ENCODE measurements at regions not wholly inside any gene's neighbourhood (a gene's known extent, or its start where the extent isn't known, plus 50 kb on each side); places are given as distances from the start of the nearest gene placed in this dataset.
A peak's percentile ranks its signal among the peaks of the same experiment; 100 is the strongest.
"Not testable (repeated sequence)": the region's sequence is repeated elsewhere in the genome, so short reads cannot be mapped to it uniquely, and the experiment has no call there.

GRCh38 chr18:78487649-78488048 is 492.0 kb upstream of the SALL3 start:
- Mint-ChIP-seq H3K9me3 (peaks cover 19% of the 10 kb centered on the region), H3K4me3 (no peak overlapping the region), H3K27ac (no peak overlapping the region), H3K36me3 (ENCODE audit: low read depth) (no peaks in the 10 kb centered on the region), H3K27me3 (no peaks in the 10 kb centered on the region), H3K4me1 (no peaks in the 10 kb centered on the region)
- ATAC-seq (no peak), DNase-seq (no peak)

- Mint-ChIP-seq H3K9me3 (peaks cover 19% of the 10 kb centered on the region), H3K4me1 (no peaks in the 10 kb centered on the region), H3K27me3 (no peaks in the 10 kb centered on the region), H3K4me3 (no peak overlapping the region), H3K27ac (no peak overlapping the region), H3K36me3 (ENCODE audit: low read depth) (peaks cover 2% of the 10 kb centered on the region)
- no peak for ATAC-seq
- no peak for DNase-seq
Measured at GRCh38 chr18:78492064-78492812, 487.4 kb upstream of the SALL3 start.

- Mint-ChIP-seq H3K27me3 (no peaks in the 10 kb centered on the region), H3K27ac (no peak overlapping the region), H3K4me3 (no peak overlapping the region), H3K9me3 (peaks cover 19% of the 10 kb centered on the region), H3K4me1 (no peaks in the 10 kb centered on the region), H3K36me3 (ENCODE audit: low read depth) (peaks cover 2% of the 10 kb centered on the region)
- DNase-seq (no peak), ATAC-seq (no peak)
Measured at GRCh38 chr18:78492813-78493371, 486.7 kb upstream of the SALL3 start.

GRCh38 chr18:78493490-78493889 is 486.1 kb upstream of the SALL3 start:
- not testable (repeated sequence) for ATAC-seq; H3K27ac Mint-ChIP-seq; H3K36me3 Mint-ChIP-seq (ENCODE audit: low read depth); H3K4me1 Mint-ChIP-seq; DNase-seq; H3K27me3 Mint-ChIP-seq; H3K4me3 Mint-ChIP-seq
- H3K9me3 Mint-ChIP-seq = peaks cover 15% of the 10 kb centered on the region

GRCh38 chr18:78494204-78495085 is 485.2 kb upstream of the SALL3 start:
- Mint-ChIP-seq H3K9me3 (peaks cover 12% of the 10 kb centered on the region), H3K27ac (peak overlapping the region; percentile 56), H3K36me3 (ENCODE audit: low read depth) (peaks cover 2% of the 10 kb centered on the region), H3K4me1 (no peaks in the 10 kb centered on the region), H3K27me3 (no peaks in the 10 kb centered on the region), H3K4me3 (no peak overlapping the region)
- ATAC-seq = no peak
- no peak for DNase-seq

GRCh38 chr18:78495550-78495949 is 484.1 kb upstream of the SALL3 start:
- H3K4me3 Mint-ChIP-seq = no peak overlapping the region
- ATAC-seq (no peak), DNase-seq (no peak)
- H3K36me3 Mint-ChIP-seq (ENCODE audit: low read depth) = peaks cover 2% of the 10 kb centered on the region
- peaks cover 9% of the 10 kb centered on the region for H3K9me3 Mint-ChIP-seq
- H3K27ac Mint-ChIP-seq = no peak overlapping the region
- H3K4me1 Mint-ChIP-seq = no peaks in the 10 kb centered on the region
- H3K27me3 Mint-ChIP-seq = no peaks in the 10 kb centered on the region

- no peak for DNase-seq
- ATAC-seq = no peak
- Mint-ChIP-seq H3K27me3 (no peaks in the 10 kb centered on the region), H3K27ac (no peak overlapping the region), H3K4me3 (no peak overlapping the region), H3K36me3 (ENCODE audit: low read depth) (peaks cover 2% of the 10 kb centered on the region), H3K9me3 (peaks cover 5% of the 10 kb centered on the region), H3K4me1 (no peaks in the 10 kb centered on the region)
Measured at GRCh38 chr18:78496079-78496478, 483.5 kb upstream of the SALL3 start.

GRCh38 chr18:78497641-78498040 is 482.0 kb upstream of the SALL3 start:
- Mint-ChIP-seq H3K4me1 (no peaks in the 10 kb centered on the region), H3K4me3 (no peak overlapping the region), H3K36me3 (ENCODE audit: low read depth) (peaks cover 2% of the 10 kb centered on the region), H3K27ac (no peak overlapping the region), H3K9me3 (no peaks in the 10 kb centered on the region), H3K27me3 (no peaks in the 10 kb centered on the region)
- ATAC-seq = no peak
- DNase-seq = no peak

GRCh38 chr18:78499586-78499985 is 480.0 kb upstream of the SALL3 start:
- ATAC-seq (no peak), DNase-seq (no peak)
- H3K4me3 Mint-ChIP-seq = no peak overlapping the region
- no peaks in the 10 kb centered on the region for H3K27me3 Mint-ChIP-seq
- H3K9me3 Mint-ChIP-seq = no peaks in the 10 kb centered on the region
- no peaks in the 10 kb centered on the region for H3K4me1 Mint-ChIP-seq
- no peaks in the 10 kb centered on the region for H3K36me3 Mint-ChIP-seq (ENCODE audit: low read depth)
- H3K27ac Mint-ChIP-seq = no peak overlapping the region

GRCh38 chr18:78501251-78501650 is 478.4 kb upstream of the SALL3 start:
- Mint-ChIP-seq H3K27me3 (no peaks in the 10 kb centered on the region), H3K9me3 (no peaks in the 10 kb centered on the region), H3K4me3 (no peak overlapping the region)

GRCh38 chr18:78503129-78503528 is 476.5 kb upstream of the SALL3 start:
- no peaks in the 10 kb centered on the region for H3K9me3 Mint-ChIP-seq
- H3K4me3 Mint-ChIP-seq = no peak overlapping the region
- no peaks in the 10 kb centered on the region for H3K27me3 Mint-ChIP-seq
- no peaks in the 10 kb centered on the region for H3K36me3 Mint-ChIP-seq (ENCODE audit: low read depth)
- no peak overlapping the region for H3K27ac Mint-ChIP-seq
- no peak for DNase-seq
- no peak for ATAC-seq
- H3K4me1 Mint-ChIP-seq = no peaks in the 10 kb centered on the region

More at GRCh38 chr18:78501251-78501650, 478.4 kb upstream of the SALL3 start:
- ATAC-seq (no peak), DNase-seq (no peak)
- no peaks in the 10 kb centered on the region for H3K4me1 Mint-ChIP-seq
- no peak overlapping the region for H3K27ac Mint-ChIP-seq
- H3K36me3 Mint-ChIP-seq (ENCODE audit: low read depth) = no peaks in the 10 kb centered on the region

GRCh38 chr18:78505851-78506461 is 473.7 kb upstream of the SALL3 start:
- no peak for DNase-seq
- no peak overlapping the region for H3K4me3 Mint-ChIP-seq
- H3K27me3 Mint-ChIP-seq = no peaks in the 10 kb centered on the region
- no peak overlapping the region for H3K27ac Mint-ChIP-seq
- H3K4me1 Mint-ChIP-seq = no peaks in the 10 kb centered on the region
- H3K9me3 Mint-ChIP-seq = no peaks in the 10 kb centered on the region
- ATAC-seq = no peak
- no peaks in the 10 kb centered on the region for H3K36me3 Mint-ChIP-seq (ENCODE audit: low read depth)

GRCh38 chr18:78507217-78507616 is 472.4 kb upstream of the SALL3 start:
- Mint-ChIP-seq H3K27me3 (no peaks in the 10 kb centered on the region), H3K27ac (no peak overlapping the region), H3K4me1 (no peaks in the 10 kb centered on the region), H3K36me3 (ENCODE audit: low read depth) (no peaks in the 10 kb centered on the region), H3K4me3 (no peak overlapping the region), H3K9me3 (no peaks in the 10 kb centered on the region)
- DNase-seq (no peak), ATAC-seq (no peak)

- not testable (repeated sequence) for H3K36me3 Mint-ChIP-seq (ENCODE audit: low read depth); DNase-seq; H3K4me1 Mint-ChIP-seq; H3K27me3 Mint-ChIP-seq; H3K9me3 Mint-ChIP-seq; ATAC-seq; H3K4me3 Mint-ChIP-seq; H3K27ac Mint-ChIP-seq
Measured at GRCh38 chr18:78508228-78508824, 471.3 kb upstream of the SALL3 start.
